HEK293 (cell line): ENCODE measurements at regions not wholly inside any gene's neighbourhood (a gene's known extent, or its start where the extent isn't known, plus 50 kb on each side); places are given as distances from the start of the nearest gene placed in this dataset.
"Not testable (repeated sequence)": the region's sequence is repeated elsewhere in the genome, so short reads cannot be mapped to it uniquely, and the experiment has no call there.

ENCODE experiments used
- GLI4 ChIP-seq: fragments of 450-650 bp; formaldehyde crosslinking; IDR thresholded peaks from 2 replicates; pipeline ENCODE4 v1.5.1; 2016; ENCODE audit warnings: missing biosample characterization, missing genetic modification characterization
- TF ChIP-seq, protein P1 (sequence below): fragments of 450-650 bp; formaldehyde crosslinking; IDR thresholded peaks from 2 replicates; pipeline ENCODE4 v1.5.1; 2016; ENCODE audit warnings: missing biosample characterization, missing genetic modification characterization
- TF ChIP-seq, protein P2 (sequence below): fragments of 450-650 bp; formaldehyde crosslinking; optimal IDR thresholded peaks from 2 replicates; pipeline ENCODE3; 2016; ENCODE audit warnings: missing biosample characterization, mild to moderate bottlenecking, missing genetic modification characterization
- TF ChIP-seq, protein P3 (sequence below): fragments of 450-650 bp; formaldehyde crosslinking; IDR thresholded peaks from 2 replicates; pipeline ENCODE4 v1.5.1; 2016; ENCODE audit warnings: missing biosample characterization, missing genetic modification characterization

DNA sequence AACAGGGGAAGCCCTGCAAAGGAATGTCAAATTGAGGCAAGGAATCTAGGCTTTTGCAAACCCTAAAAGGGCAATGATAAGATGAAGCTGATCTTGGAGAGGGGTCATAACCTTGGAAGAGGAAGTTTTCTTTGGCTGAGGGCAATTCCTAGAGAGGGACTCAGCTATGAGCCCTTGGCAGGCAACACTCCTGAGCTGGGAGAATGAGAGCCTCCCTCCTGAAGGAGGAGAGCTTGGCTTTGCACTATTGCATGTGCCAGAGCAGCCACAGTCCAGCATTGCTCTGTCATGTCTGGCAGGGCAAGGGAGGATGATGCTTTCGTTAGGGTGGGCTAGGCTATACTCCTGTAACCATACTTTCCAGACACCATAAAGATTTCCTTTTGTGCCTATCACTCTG is 299.4 kb upstream of the NPSR1 start:
- TF ChIP-seq, protein P1, sequence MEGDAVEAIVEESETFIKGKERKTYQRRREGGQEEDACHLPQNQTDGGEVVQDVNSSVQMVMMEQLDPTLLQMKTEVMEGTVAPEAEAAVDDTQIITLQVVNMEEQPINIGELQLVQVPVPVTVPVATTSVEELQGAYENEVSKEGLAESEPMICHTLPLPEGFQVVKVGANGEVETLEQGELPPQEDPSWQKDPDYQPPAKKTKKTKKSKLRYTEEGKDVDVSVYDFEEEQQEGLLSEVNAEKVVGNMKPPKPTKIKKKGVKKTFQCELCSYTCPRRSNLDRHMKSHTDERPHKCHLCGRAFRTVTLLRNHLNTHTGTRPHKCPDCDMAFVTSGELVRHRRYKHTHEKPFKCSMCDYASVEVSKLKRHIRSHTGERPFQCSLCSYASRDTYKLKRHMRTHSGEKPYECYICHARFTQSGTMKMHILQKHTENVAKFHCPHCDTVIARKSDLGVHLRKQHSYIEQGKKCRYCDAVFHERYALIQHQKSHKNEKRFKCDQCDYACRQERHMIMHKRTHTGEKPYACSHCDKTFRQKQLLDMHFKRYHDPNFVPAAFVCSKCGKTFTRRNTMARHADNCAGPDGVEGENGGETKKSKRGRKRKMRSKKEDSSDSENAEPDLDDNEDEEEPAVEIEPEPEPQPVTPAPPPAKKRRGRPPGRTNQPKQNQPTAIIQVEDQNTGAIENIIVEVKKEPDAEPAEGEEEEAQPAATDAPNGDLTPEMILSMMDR (tag by site-specific recombination), result not testable (repeated sequence)
- TF ChIP-seq GLI4 (tag by site-specific recombination), result not testable (repeated sequence)
- TF ChIP-seq, protein P2, sequence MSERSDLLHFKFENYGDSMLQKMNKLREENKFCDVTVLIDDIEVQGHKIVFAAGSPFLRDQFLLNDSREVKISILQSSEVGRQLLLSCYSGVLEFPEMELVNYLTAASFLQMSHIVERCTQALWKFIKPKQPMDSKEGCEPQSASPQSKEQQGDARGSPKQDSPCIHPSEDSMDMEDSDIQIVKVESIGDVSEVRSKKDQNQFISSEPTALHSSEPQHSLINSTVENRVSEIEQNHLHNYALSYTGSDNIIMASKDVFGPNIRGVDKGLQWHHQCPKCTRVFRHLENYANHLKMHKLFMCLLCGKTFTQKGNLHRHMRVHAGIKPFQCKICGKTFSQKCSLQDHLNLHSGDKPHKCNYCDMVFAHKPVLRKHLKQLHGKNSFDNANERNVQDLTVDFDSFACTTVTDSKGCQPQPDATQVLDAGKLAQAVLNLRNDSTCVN (tag by site-specific recombination), result not testable (repeated sequence)
- TF ChIP-seq, protein P3, sequence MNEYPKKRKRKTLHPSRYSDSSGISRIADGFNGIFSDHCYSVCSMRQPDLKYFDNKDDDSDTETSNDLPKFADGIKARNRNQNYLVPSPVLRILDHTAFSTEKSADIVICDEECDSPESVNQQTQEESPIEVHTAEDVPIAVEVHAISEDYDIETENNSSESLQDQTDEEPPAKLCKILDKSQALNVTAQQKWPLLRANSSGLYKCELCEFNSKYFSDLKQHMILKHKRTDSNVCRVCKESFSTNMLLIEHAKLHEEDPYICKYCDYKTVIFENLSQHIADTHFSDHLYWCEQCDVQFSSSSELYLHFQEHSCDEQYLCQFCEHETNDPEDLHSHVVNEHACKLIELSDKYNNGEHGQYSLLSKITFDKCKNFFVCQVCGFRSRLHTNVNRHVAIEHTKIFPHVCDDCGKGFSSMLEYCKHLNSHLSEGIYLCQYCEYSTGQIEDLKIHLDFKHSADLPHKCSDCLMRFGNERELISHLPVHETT (tag by site-specific recombination), result not testable (repeated sequence)
